Upper lobe of right lung (tissue), 1 donor: ENCODE measurements at regions not wholly inside any gene's neighbourhood (a gene's known extent, or its start where the extent isn't known, plus 50 kb on each side); places are given as distances from the start of the nearest gene placed in this dataset.

Experiments used
- ATAC-seq: fragments of 200-7000 bp; cut with Tn5 transposase; one replicate; pipeline ENCODE4 v1.9.1; 2020; ENCODE audit warnings: mild to moderate bottlenecking, moderate library complexity
- DNase-seq: peaks from one replicate; pipeline ENCODE4 v3.0.0-alpha.2; 2020
- H3K27ac ChIP-seq: fragments of 200-600 bp; one replicate; pipeline ENCODE4 v1.8.0; 2022
- H3K27me3 ChIP-seq: fragments of 200-600 bp; one replicate; pipeline ENCODE4 v1.8.0; 2022; ENCODE audit warnings: mild to moderate bottlenecking
- H3K36me3 ChIP-seq: fragments of 200-600 bp; one replicate; pipeline ENCODE4 v1.8.0; 2022
- H3K4me1 ChIP-seq: fragments of 200-600 bp; one replicate; pipeline ENCODE4 v1.8.0; 2022
- H3K4me3 ChIP-seq: fragments of 200-600 bp; one replicate; pipeline ENCODE4 v1.8.0; 2022; ENCODE audit warnings: mild to moderate bottlenecking
- H3K9me3 ChIP-seq: fragments of 200-600 bp; one replicate; pipeline ENCODE4 v1.8.0; 2022
- intact Hi-C: fragments of 100-400 bp; cut with DNase I; formaldehyde crosslinking; loops from one replicate; pipeline ENCODE4 v1.11.0; 2022
- TF ChIP-seq, protein P1 (sequence below): fragments of 200-600 bp; IDR thresholded peaks from one replicate; pipeline ENCODE4 v1.8.0; 2022; ENCODE audit warnings: antibody characterized with exemption
- donor health status: DM: no; HTN: yes; CAD: no; lungs with severe emphysema.

DNA sequence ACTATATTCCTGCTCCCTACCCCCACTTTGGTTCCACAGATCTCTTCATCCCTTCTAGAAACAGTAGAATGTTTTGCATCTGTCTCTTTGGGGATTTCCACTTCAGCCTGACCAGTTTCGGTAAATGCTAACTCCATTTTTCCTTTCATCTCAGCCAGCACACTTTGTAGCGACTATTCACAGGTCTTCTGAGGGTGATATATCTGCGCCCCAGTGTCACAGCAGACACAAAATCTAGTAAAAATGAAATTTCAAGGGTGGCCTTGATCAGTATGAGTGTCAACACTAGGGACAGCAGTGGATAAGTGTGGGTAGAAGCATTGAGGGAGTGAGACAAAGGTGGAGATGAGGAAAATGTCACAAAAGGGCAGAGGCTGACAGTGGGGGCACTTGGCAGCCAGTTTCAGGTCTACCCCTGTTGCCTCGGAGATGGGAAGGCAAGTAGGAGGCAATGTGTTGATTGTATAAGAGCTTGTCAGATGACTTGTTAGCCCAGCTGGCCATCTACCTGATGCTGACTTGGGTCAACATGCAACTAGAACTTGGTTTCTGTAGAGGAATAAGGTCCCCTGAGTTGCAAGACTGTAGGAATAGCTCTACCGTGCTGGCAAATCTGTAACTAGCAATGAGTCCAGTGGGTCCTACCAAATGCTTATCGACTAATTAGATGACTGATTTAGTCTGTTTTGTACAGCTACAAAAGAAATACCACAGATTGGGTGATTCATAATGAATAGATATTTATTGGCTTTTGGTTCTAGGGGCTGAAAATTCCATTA, 60.7 kb downstream of the CXCR4 start:
- no peak overlapping the region for H3K27ac ChIP-seq
- no peaks in the 10 kb centered on the region for H3K36me3 ChIP-seq
- ATAC-seq (no peak), DNase-seq (no peak)
- no peaks in the 10 kb centered on the region for H3K27me3 ChIP-seq
- intact Hi-C loops, result no loop called here
- TF ChIP-seq, protein P1, sequence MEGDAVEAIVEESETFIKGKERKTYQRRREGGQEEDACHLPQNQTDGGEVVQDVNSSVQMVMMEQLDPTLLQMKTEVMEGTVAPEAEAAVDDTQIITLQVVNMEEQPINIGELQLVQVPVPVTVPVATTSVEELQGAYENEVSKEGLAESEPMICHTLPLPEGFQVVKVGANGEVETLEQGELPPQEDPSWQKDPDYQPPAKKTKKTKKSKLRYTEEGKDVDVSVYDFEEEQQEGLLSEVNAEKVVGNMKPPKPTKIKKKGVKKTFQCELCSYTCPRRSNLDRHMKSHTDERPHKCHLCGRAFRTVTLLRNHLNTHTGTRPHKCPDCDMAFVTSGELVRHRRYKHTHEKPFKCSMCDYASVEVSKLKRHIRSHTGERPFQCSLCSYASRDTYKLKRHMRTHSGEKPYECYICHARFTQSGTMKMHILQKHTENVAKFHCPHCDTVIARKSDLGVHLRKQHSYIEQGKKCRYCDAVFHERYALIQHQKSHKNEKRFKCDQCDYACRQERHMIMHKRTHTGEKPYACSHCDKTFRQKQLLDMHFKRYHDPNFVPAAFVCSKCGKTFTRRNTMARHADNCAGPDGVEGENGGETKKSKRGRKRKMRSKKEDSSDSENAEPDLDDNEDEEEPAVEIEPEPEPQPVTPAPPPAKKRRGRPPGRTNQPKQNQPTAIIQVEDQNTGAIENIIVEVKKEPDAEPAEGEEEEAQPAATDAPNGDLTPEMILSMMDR, result no peak
- no peaks in the 10 kb centered on the region for H3K9me3 ChIP-seq
- H3K4me3 ChIP-seq, result no peak overlapping the region
- no peaks in the 10 kb centered on the region for H3K4me1 ChIP-seq

DNA sequence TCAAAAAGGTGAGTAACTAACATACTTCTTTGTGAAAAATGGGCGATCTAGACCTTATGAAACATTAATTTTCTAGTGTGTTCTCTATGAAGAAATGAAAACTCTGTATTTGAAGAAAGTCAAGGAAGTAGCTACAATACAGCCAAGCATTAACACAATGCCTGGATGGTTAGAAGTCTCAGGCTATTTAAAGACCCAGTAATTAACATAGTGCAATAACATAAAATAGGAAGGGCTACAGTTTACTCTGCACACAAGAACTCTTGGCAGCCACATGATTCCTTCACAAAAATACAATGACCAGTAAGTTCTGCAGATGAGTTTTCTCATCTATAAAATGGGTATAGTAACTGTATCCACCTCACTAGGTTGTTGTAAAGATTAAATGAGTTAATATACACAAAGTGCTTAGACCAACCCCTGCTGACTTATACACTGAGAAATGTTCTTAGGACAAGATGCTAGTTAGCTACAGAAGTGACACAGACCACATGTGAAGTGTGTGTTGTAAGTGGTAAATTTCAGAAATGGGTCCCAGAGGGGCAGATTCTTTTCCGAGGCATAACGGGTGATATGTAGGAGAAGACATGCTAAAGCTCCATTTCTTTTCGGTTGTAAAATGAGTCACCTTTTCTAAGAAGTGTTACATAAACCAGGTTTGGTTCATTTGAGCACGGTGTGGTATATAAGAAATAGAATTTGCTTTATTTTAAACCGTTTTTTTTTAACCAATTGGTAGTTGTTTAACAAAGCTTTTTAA, 61.8 kb downstream of the CXCR4 start:
- Histone ChIP-seq H3K4me1 (no peaks in the 10 kb centered on the region), H3K27me3 (no peaks in the 10 kb centered on the region), H3K9me3 (no peaks in the 10 kb centered on the region), H3K36me3 (no peaks in the 10 kb centered on the region), H3K27ac (no peak overlapping the region), H3K4me3 (no peak overlapping the region)
- intact Hi-C loops, result no loop called here
- TF ChIP-seq, protein P1, result no peak
- ATAC-seq (no peak), DNase-seq (no peak)

DNA sequence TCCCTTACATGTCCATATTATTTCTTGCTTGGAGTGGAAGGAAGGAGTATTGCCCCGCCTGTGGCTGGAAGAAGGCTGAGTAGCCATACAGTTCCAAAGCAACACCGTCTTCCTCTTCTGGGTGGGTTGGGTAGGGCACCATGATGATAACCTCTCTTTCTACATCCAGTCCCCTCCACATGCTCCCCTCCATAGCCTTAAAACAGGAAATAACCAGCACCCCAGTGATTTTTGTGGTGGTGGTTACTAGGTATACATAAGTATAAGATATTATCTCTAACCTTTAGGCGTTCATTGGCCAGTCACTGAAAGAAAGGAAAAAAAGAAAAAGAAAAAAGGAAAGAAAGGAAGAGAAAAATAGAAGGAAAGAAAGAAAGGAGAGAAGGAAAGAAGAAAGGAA, 63.1 kb downstream of the CXCR4 start:
- DNase-seq (no peak), ATAC-seq (no peak)
- Histone ChIP-seq H3K9me3 (no peaks in the 10 kb centered on the region), H3K27ac (no peak overlapping the region), H3K27me3 (no peaks in the 10 kb centered on the region), H3K4me1 (no peaks in the 10 kb centered on the region), H3K4me3 (no peak overlapping the region), H3K36me3 (no peaks in the 10 kb centered on the region)
- intact Hi-C loops, result no loop called here
- TF ChIP-seq, protein P1, result no peak

DNA sequence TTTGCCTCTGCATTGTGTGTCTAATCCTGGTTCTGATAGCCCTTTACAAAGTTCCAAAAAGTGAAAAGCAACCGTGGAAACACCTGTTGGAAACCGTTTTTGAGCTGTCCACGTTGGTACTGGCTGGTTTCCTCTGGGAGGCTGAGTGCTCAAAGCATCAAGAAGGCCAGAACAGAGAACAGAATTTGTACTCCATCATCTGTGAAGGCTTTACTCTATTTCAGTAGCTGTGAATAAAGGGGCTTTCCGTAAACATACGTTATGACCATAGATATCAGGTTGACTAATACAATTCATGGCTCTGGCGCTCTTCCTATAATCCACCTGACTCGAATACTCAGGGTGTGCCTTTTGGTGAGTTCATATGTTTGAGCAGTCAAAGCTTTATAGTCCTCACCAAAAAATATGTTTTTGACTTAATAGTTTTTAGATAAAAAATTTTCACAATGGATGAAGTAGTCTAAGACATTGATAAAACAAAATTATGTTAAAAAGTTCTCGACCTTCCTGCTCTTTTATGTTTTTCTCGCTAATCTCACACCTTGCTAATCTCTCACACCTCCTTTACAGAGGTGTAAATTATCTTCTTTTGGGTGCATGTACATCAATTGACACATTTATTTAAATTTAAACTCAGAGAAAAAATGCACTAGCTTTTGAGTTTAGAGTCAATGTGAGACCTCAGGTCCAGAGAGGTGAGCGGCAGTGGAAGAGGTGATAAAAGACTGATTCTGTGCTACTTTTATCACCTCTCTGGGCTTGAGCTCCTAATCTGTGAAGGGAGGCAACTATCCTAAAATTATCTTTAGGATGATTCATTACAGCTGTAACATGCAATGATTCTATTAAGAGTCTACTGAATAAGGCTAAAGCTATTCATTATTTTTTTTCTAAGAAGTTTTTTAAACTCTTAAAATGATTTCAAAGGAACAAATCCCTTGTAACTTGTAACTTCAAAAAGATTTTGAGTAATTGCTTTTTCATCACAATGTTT, 65.3 kb downstream of the CXCR4 start:
- TF ChIP-seq, protein P1, result no peak
- ATAC-seq (no peak), DNase-seq (no peak)
- Histone ChIP-seq H3K27me3 (no peaks in the 10 kb centered on the region), H3K4me1 (no peaks in the 10 kb centered on the region), H3K27ac (no peak overlapping the region), H3K4me3 (no peak overlapping the region), H3K9me3 (no peaks in the 10 kb centered on the region), H3K36me3 (no peaks in the 10 kb centered on the region)
- intact Hi-C loops, result no loop called here

DNA sequence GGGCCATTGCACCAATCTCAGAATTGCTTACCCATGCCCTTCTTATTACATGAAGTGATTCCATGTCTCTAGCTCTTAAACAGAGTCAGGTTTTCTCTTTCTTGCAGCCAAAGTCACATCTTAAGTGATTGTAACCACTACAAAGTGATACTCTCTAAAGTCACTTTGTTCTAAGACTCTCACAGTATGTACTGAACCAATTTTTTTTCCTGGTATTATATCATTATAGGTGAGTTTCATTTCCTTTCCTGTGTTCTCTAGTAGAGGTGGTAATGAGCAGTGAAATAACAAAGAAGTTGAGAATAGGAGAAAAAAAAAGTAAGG, 66.3 kb upstream of the DARS1 start:
- Histone ChIP-seq H3K36me3 (no peaks in the 10 kb centered on the region), H3K4me3 (no peak overlapping the region), H3K4me1 (no peaks in the 10 kb centered on the region), H3K27ac (no peak overlapping the region), H3K9me3 (no peaks in the 10 kb centered on the region), H3K27me3 (no peaks in the 10 kb centered on the region)
- no peak for ATAC-seq
- DNase-seq, result no peak
- intact Hi-C loops, result no loop called here
- TF ChIP-seq, protein P1, result no peak
